Sciatic nerve (tissue), 2 donors: ENCODE measurements at regions not wholly inside any gene's neighbourhood (a gene's known extent, or its start where the extent isn't known, plus 50 kb on each side); places are given as distances from the start of the nearest gene placed in this dataset.
"Not testable (repeated sequence)": the region's sequence is repeated elsewhere in the genome, so short reads cannot be mapped to it uniquely, and the experiment has no call there.

Experiments
- ATAC-seq: fragments of 200-7000 bp; cut with Tn5 transposase; one replicate; pipeline ENCODE4 v1.9.1; 2020; ENCODE audit warnings: mild to moderate bottlenecking, moderate library complexity
- DNase-seq: peaks from one replicate; pipeline ENCODE4 v3.0.0-alpha.2; 2020; ENCODE audit warnings: low spot score
- intact Hi-C: fragments of 100-400 bp; cut with DNase I; formaldehyde crosslinking; loops from one replicate; pipeline ENCODE4 v1.14.2; 2022
- donor health status: DM: no; HTN: no; CAD: no.
- donor health status: DM: no; HTN: no; CAD: no.

- no peak for ATAC-seq
Measured at GRCh38 chrX:138157850-138158249, 553.7 kb downstream of the FGF13 start.

GRCh38 chrX:138191998-138192397, 519.5 kb downstream of the FGF13 start:
- DNase-seq (no peak), ATAC-seq (no peak)
- intact Hi-C loops: no loop called here

More at GRCh38 chrX:138157850-138158249, 553.7 kb downstream of the FGF13 start:
- no peak for DNase-seq
- intact Hi-C loops: no loop called here

DNA sequence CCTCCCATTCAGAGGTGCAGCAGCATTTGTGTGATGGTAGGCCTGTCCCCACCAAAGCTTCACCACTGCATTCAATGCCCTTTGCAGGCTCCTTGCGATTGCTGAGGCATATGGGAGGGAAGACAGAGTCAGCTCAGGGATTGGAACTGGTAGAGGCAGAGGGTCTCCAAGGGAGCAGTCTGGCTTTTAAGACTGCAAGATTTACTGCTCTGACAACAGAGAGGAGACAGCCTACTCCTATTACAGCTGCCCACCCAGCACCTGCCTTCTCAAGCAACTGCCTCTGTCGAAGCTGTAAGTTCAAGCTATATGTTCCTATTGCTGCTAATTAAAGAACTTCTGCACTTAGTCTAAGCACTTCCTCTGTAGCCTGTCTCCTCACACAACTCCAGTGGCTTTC, 481.8 kb downstream of the FGF13 start:
- DNase-seq (no peak), ATAC-seq (no peak)
- intact Hi-C loops: no loop called here

DNA sequence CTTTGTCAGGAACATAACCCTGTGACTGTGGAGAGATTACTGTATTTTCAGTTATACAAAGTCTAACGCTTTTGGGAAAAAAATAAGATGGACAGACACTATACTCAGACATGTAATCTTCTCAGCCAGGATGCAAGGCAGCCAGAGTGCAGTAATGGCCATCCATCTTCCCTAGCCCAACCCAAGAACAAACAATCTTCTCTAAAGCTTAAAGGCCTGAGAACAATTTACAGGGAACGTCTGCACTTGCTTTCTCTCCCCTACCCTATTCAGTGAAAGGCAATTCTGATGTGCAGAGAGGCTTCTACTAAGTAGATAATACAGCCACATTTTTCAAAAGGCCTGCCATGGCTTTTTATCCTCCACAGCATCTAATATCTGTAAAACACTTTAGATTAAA, 471.3 kb downstream of the FGF13 start:
- no peak for ATAC-seq
- intact Hi-C loops: no loop called here
- DNase-seq: no peak

GRCh38 chrX:138254001-138254400, 457.5 kb downstream of the FGF13 start:
- ATAC-seq (no peak), DNase-seq (no peak)
- intact Hi-C loops: no loop called here

DNA sequence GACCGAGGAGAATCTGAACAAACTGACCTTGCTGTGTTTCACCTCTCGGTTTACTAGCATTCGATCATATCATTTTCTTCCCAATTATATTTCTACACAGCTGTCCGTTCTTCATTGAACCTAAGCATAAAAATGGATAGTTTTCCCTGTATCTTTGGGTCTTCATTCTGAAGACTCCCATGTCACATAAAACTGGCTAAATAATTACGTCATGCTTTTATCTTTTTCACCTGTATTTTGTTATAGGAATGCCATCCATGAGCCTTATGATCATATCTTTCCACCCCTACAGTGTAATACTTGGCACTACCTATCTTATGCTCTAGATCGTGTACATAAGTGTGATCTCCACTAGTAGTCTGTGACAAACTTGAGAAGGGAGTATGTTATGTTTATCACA, 456.1 kb downstream of the FGF13 start:
- intact Hi-C loops: no loop called here
- no peak for DNase-seq
- ATAC-seq: no peak

DNA sequence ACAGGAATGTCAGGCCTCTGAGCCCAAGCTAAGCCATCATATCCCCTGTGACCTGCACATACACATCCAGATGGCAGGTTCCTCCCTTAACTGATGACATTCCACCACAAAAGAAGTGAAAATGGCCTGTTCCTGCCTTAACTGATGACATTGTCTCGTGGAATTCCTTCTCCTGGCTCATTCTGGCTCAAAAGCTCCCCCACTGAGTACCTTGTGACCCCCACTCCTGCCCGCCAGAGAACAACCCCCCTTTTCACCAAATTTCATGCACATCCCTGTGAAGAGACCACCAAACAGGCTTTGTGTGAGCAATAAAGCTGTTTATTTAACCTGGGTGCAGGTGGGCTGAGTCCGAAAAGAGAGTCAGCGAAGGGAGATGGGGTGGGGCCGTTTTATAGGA, 447.4 kb downstream of the FGF13 start:
- ATAC-seq, DNase-seq, intact Hi-C loops: not testable (repeated sequence)

- ATAC-seq: no peak
- no peak for DNase-seq
- intact Hi-C loops: no loop called here
Measured at GRCh38 chrX:138270931-138271330, 440.6 kb downstream of the FGF13 start.

- intact Hi-C loops, DNase-seq, ATAC-seq: not testable (repeated sequence)
Measured at GRCh38 chrX:138282598-138283150, 428.8 kb downstream of the FGF13 start.

DNA sequence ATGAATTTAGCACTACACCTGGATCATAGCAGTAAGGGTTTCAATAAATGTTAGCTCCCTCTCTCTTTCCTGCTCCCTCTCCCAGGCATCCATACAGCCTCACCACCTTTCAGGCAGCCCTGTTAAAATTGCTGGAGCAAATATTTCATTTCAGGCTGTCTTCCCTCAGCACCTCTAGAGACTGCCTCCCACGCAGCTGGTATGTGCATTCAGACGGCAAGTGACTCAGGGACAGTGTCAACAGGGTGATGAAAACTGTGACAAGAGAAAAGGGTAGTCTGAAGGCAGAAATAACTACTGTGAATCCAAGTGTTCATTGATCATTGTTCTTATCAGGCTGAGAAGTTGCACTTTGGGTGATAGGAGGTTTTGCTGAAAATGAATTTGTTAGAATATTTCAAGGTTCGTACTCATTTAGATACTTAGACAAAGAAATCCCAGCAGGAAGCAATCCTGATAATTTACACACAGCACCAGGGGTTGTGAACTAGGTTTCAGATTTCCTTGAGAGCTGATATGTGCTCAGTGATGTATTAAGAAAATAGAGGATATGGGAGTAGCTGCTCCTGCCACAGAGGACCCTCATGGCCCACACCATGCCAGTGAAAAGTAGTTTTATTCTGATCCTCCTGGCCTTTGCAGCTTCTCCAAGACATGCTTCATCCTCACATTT, 424.2 kb downstream of the FGF13 start:
- DNase-seq: no peak
- intact Hi-C loops: no loop called here
- ATAC-seq: no peak

DNA sequence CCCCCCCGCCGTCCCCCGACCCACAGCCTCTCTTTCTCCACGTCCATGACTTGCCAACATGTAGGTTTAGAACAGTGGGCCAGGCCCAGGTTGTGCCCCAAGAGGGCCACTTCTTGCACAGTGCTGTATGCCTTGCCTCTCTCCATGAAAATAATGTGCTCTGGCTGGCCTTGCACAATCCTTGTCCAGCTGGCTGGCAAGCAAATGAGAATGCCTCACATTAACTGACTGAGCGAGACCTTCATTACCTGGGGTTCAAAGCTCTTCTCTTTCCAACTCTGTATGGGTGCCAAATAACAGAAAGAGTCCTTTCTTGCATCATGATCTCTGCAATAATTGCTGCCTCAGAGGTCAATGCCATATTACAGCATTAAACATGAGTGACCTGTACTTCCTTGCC, 416.6 kb downstream of the FGF13 start:
- intact Hi-C loops: no loop called here
- ATAC-seq (no peak), DNase-seq (no peak)

DNA sequence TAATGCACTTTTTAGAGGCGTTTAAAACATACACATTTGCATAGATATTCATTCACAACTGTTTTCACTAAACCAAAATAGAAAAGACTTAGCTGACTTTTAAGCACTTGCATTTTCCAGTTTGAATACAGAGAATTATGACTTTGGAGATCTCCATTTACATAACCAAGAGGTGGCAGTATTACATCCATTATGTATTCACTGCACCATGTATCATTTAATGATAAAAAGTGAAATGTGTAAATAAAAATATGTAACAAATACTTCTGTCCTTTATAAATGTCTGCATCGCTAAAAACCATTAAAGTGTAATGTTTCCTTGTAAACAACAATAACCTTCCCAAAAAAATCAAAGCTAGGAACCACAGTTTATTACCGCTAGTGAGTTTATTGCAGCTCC, 413.2 kb downstream of the FGF13 start:
- no peak for ATAC-seq
- no peak for DNase-seq
- intact Hi-C loops: no loop called here

GRCh38 chrX:138345801-138346200, 365.7 kb downstream of the FGF13 start:
- ATAC-seq (no peak), DNase-seq (no peak)
- intact Hi-C loops: no loop called here

DNA sequence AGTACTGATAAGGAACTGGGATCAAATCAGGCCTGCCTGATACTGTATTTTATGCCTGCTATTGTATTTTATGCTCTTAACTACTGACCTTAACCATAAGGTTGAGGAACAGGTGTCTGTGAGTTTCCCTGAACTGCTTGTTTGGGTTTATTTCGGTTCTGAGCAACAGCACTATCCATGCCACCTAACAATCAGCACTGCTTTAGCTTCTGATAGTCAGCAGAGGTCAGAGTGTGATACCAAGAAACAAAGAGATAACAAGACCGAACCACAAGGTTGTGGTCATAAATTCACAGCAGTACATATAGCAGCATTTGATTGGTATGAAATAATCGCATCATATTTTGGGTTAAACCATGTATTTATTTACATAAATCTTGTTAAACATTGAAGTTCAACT, 362.2 kb downstream of the FGF13 start:
- intact Hi-C loops: no loop called here
- no peak for ATAC-seq
- DNase-seq: no peak

DNA sequence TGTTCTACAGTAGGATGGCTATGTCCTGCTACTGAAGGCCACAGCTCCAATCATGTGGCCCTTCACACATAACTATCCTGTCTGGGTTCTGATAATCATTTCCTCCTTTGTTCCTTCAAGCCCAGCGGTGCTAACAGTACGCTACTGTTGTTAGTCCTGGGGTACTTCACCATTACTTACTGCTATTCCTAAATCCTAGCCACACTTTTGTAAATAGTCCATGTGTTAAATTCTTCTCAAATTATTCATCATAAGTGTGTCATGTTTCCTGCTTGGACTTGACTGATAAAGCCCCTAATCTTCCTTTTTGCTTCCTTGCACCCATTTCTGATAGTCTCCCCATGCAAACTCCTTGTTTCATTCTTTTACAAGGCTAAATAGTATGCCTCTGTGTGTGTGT, 332.6 kb downstream of the FGF13 start:
- ATAC-seq (no peak), DNase-seq (no peak)
- intact Hi-C loops: no loop called here

GRCh38 chrX:138408101-138408500, 303.4 kb downstream of the FGF13 start:
- ATAC-seq (no peak), DNase-seq (no peak)
- intact Hi-C loops: no loop called here

DNA sequence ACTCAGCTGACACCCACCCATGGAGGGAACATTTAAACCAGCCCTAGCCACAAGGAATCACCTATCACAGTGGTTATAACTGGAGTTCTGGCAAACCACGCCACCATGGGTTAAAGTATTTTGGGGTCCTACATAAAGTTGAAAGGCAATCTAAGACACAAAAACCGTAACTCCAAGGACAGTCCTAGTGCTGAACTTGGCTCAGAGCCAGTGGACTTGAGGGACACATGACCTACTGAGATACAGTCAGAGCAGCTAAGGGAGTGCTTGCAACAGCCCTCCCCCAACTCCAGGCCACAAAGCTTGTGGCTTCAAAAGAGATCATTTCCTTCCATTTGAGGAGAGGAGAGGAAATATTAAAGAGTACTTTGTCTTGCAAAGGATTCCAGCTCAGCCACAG, 300.5 kb downstream of the FGF13 start:
- intact Hi-C loops: no loop called here
- no peak for DNase-seq
- ATAC-seq: no peak
